ENCODE measurements at regions not wholly inside any gene's neighbourhood (a gene's known extent, or its start where the extent isn't known, plus 50 kb on each side); places are given as distances from the start of the nearest gene placed in this dataset.

DNA sequence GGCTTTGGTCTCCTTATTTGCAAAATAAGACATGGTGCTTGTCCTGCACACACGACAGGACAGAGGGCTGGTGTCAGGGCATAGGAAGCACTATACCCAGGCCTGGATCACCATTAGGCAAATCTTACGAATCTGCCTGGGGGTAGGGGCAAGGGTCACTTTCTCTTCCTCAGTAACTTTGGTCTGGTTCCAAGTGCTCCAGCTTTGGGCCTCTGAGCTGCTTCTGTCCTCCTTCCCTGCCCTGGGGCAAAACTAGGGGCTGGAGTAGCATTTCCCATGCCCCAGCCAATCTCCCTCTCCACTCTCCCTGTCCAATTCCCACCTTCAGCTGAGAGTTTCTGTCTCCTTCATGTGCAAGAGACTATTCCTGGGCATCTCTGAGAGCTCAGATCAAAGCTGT, 123.7 kb upstream of the NECTIN1 start:
- TF ChIP-seq POLR2AphosphoS5 (IDR thresholded peaks at IDR 0.05) (no peak), CTCF (IDR thresholded peaks at IDR 0.05; ENCODE audit: poor library complexity, severe bottlenecking) (no peak), TAF1 (IDR thresholded peaks at IDR 0.05; ENCODE audit: low read depth) (no peak), RAD21 (conservative IDR thresholded peaks at IDR 0.05) (no peak), EP300 (conservative IDR thresholded peaks at IDR 0.05; ENCODE audit: poor library complexity, severe bottlenecking) (no peak), EZH2 (IDR thresholded peaks at IDR 0.05; ENCODE audit: borderline replicate concordance, insufficient read depth, low read length, poor library complexity, severe bottlenecking) (no peak)
- TF ChIP-seq, protein P1, sequence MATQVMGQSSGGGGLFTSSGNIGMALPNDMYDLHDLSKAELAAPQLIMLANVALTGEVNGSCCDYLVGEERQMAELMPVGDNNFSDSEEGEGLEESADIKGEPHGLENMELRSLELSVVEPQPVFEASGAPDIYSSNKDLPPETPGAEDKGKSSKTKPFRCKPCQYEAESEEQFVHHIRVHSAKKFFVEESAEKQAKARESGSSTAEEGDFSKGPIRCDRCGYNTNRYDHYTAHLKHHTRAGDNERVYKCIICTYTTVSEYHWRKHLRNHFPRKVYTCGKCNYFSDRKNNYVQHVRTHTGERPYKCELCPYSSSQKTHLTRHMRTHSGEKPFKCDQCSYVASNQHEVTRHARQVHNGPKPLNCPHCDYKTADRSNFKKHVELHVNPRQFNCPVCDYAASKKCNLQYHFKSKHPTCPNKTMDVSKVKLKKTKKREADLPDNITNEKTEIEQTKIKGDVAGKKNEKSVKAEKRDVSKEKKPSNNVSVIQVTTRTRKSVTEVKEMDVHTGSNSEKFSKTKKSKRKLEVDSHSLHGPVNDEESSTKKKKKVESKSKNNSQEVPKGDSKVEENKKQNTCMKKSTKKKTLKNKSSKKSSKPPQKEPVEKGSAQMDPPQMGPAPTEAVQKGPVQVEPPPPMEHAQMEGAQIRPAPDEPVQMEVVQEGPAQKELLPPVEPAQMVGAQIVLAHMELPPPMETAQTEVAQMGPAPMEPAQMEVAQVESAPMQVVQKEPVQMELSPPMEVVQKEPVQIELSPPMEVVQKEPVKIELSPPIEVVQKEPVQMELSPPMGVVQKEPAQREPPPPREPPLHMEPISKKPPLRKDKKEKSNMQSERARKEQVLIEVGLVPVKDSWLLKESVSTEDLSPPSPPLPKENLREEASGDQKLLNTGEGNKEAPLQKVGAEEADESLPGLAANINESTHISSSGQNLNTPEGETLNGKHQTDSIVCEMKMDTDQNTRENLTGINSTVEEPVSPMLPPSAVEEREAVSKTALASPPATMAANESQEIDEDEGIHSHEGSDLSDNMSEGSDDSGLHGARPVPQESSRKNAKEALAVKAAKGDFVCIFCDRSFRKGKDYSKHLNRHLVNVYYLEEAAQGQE (IDR thresholded peaks at IDR 0.05; ENCODE audit: borderline replicate concordance), result no peak
